Type B pancreatic cell (in vitro differentiated cells): ENCODE measurements at regions not wholly inside any gene's neighbourhood (a gene's known extent, or its start where the extent isn't known, plus 50 kb on each side); places are given as distances from the start of the nearest gene placed in this dataset.

Experiments
- DNase-seq: peaks from one replicate; pipeline ENCODE4 v3.0.0; 2021; ENCODE audit warnings: mixed read lengths; ENCODE audit not compliant: unreplicated experiment; ENCODE audit errors: extremely low spot score
- H3K27ac Mint-ChIP-seq: 2 replicates; pipeline ENCODE4 v1.8.0; 2021; ENCODE audit warnings: mild to moderate bottlenecking, mixed read lengths
- H3K27me3 Mint-ChIP-seq: 2 replicates; pipeline ENCODE4 v1.8.0; 2021; ENCODE audit warnings: mixed read lengths
- H3K36me3 Mint-ChIP-seq: 2 replicates; pipeline ENCODE4 v1.8.0; 2021; ENCODE audit warnings: mixed read lengths
- H3K4me1 Mint-ChIP-seq: one replicate; pipeline ENCODE4 v1.8.0; 2021; ENCODE audit warnings: mixed read lengths; ENCODE audit not compliant: unreplicated experiment
- H3K4me3 Mint-ChIP-seq: 2 replicates; pipeline ENCODE4 v1.8.0; 2021; ENCODE audit warnings: mild to moderate bottlenecking, mixed read lengths
- H3K9me3 Mint-ChIP-seq: 2 replicates; pipeline ENCODE4 v1.8.0; 2021; ENCODE audit warnings: mixed read lengths
- TF ChIP-seq, protein P1 (sequence below): fragments of 200-600 bp; sonication (generic); conservative IDR thresholded peaks from 2 replicates; pipeline ENCODE4 v1.5.0; 2021; ENCODE audit warnings: antibody characterized with exemption, mild to moderate bottlenecking

DNA sequence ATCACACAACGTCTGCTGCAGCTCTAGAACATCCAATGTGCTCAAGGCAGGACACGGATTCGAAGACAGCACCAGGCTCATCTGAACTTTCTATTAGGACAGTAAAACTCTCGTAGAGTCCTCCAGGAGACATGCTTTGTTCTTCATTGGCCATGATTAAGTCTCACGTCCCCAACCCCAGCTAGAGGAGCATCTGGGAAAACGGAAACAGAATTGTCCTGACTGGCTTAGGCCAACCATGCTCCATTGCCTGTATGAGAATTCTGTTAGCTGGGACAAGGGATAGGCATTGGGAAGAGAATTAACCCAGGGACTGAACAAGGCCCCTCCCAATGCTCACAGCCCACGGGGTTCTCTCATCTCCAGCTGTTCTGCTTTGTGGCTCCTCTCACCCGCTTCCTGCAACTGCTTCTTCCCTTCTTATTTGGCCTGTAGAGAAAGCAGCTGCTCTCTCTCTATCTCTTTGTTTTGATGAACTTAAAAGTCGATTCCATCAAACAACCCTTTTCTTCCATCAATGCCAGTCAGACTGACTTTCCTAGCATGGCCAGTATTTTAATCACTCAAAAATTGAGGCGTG is 75.6 kb downstream of the C1QL2 start:
- H3K36me3 Mint-ChIP-seq: no peaks in the 10 kb centered on the region
- H3K27me3 Mint-ChIP-seq: peaks cover 11% of the 10 kb centered on the region
- H3K27ac Mint-ChIP-seq: no peak overlapping the region
- peaks cover 8% of the 10 kb centered on the region for H3K4me1 Mint-ChIP-seq
- no peak overlapping the region for H3K4me3 Mint-ChIP-seq
- H3K9me3 Mint-ChIP-seq: no peaks in the 10 kb centered on the region
- DNase-seq: no peak
- TF ChIP-seq, protein P1, sequence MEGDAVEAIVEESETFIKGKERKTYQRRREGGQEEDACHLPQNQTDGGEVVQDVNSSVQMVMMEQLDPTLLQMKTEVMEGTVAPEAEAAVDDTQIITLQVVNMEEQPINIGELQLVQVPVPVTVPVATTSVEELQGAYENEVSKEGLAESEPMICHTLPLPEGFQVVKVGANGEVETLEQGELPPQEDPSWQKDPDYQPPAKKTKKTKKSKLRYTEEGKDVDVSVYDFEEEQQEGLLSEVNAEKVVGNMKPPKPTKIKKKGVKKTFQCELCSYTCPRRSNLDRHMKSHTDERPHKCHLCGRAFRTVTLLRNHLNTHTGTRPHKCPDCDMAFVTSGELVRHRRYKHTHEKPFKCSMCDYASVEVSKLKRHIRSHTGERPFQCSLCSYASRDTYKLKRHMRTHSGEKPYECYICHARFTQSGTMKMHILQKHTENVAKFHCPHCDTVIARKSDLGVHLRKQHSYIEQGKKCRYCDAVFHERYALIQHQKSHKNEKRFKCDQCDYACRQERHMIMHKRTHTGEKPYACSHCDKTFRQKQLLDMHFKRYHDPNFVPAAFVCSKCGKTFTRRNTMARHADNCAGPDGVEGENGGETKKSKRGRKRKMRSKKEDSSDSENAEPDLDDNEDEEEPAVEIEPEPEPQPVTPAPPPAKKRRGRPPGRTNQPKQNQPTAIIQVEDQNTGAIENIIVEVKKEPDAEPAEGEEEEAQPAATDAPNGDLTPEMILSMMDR: no peak

GRCh38 chr2:119078796-119079195 is 79.8 kb downstream of the C1QL2 start:
- DNase-seq: no peak
- Mint-ChIP-seq H3K4me3 (no peak overlapping the region), H3K9me3 (no peaks in the 10 kb centered on the region), H3K27me3 (peaks cover 7% of the 10 kb centered on the region), H3K4me1 (no peaks in the 10 kb centered on the region), H3K27ac (no peak overlapping the region), H3K36me3 (no peaks in the 10 kb centered on the region)
- TF ChIP-seq, protein P1: no peak

DNA sequence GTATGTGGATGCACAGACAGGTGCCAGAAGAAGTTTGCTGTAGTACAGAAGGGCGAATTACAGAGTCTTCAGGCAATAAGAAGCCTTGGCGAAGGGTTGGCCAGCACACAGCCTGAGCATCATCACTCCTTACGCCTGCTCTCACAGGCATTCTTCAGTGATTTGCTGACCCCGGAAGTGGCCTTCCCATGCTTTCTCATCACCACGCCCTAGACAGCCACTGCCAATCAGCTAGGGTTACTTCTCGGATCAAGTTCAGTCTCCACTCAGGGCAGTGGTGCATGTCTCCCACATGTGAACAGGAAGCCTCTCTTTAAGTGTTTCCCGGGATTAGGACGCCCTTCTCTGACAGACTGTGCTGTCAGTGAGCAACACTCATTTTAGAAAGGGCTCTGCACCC is 81.8 kb downstream of the C1QL2 start:
- peak; percentile 44 for DNase-seq
- TF ChIP-seq, protein P1: no peak
- peaks cover 7% of the 10 kb centered on the region for H3K27me3 Mint-ChIP-seq
- no peak overlapping the region for H3K27ac Mint-ChIP-seq
- no peaks in the 10 kb centered on the region for H3K9me3 Mint-ChIP-seq
- no peak overlapping the region for H3K4me3 Mint-ChIP-seq
- H3K4me1 Mint-ChIP-seq: no peaks in the 10 kb centered on the region
- H3K36me3 Mint-ChIP-seq: no peaks in the 10 kb centered on the region

DNA sequence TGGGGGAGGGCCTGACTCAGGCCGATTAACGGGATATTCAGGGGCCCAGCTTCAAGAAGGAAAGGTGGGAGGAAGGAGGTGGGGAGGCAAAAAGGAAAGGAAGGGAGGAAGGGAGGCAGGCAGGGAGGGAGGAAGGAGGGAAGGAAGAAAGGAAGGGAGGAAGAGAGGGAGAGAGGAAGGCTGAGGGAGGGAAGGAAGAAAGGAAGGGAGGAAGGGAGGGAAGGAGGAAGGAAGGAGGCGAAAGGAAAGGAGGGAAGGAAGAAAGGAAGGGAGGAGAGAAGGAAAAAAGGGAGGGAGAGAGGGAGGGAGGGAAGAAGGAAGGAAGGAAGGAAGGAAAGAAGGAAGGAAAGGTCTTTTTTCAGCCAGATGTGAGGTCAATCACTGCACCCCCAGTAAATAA is 85.3 kb downstream of the C1QL2 start:
- no peaks in the 10 kb centered on the region for H3K9me3 Mint-ChIP-seq
- peaks cover 7% of the 10 kb centered on the region for H3K27me3 Mint-ChIP-seq
- TF ChIP-seq, protein P1: no peak
- no peaks in the 10 kb centered on the region for H3K36me3 Mint-ChIP-seq
- no peaks in the 10 kb centered on the region for H3K4me1 Mint-ChIP-seq
- H3K4me3 Mint-ChIP-seq: no peak overlapping the region
- DNase-seq: no peak
- no peak overlapping the region for H3K27ac Mint-ChIP-seq

GRCh38 chr2:119071476-119071875 is 87.1 kb downstream of the C1QL2 start:
- Mint-ChIP-seq H3K27me3 (peaks cover 7% of the 10 kb centered on the region), H3K4me3 (no peak overlapping the region), H3K4me1 (no peaks in the 10 kb centered on the region), H3K36me3 (no peaks in the 10 kb centered on the region), H3K27ac (no peak overlapping the region), H3K9me3 (no peaks in the 10 kb centered on the region)
- TF ChIP-seq, protein P1: no peak
- DNase-seq: no peak

GRCh38 chr2:119069781-119070180 is 88.8 kb downstream of the C1QL2 start:
- TF ChIP-seq, protein P1: no peak
- Mint-ChIP-seq H3K4me3 (no peak overlapping the region), H3K27ac (no peak overlapping the region), H3K4me1 (no peaks in the 10 kb centered on the region), H3K9me3 (no peaks in the 10 kb centered on the region), H3K27me3 (no peaks in the 10 kb centered on the region), H3K36me3 (no peaks in the 10 kb centered on the region)
- peak; percentile 27 for DNase-seq
